Osteoblast (primary cell): ENCODE measurements at regions not wholly inside any gene's neighbourhood (a gene's known extent, or its start where the extent isn't known, plus 50 kb on each side); places are given as distances from the start of the nearest gene placed in this dataset.

ENCODE experiments used
- DNase-seq: peaks from one replicate; pipeline ENCODE4 v3.0.0; 2011; ENCODE audit warnings: low spot score, mixed read lengths; ENCODE audit not compliant: insufficient read length; ENCODE audit errors: missing footprints
- H2AFZ ChIP-seq: 2 replicates; pipeline ENCODE4 v1.6.0; 2011; ENCODE audit warnings: mild to moderate bottlenecking, low read length
- H3K27ac ChIP-seq: 2 replicates; pipeline ENCODE4 v1.5.1; 2011; ENCODE audit warnings: mild to moderate bottlenecking, low read depth, low read length, moderate library complexity
- H3K27me3 ChIP-seq: 2 replicates; pipeline ENCODE4 v1.6.0; 2012; ENCODE audit warnings: mild to moderate bottlenecking, control low read depth, inconsistent platforms, low read length, moderate library complexity; ENCODE audit not compliant: insufficient read depth
- H3K36me3 ChIP-seq: 2 replicates; pipeline ENCODE4 v1.5.1; 2011; ENCODE audit warnings: mild to moderate bottlenecking, low read length, control low read depth, moderate library complexity; ENCODE audit not compliant: insufficient read depth
- H3K4me1 ChIP-seq: 2 replicates; pipeline ENCODE4 v1.5.1; 2011; ENCODE audit warnings: mild to moderate bottlenecking, low read length, control low read depth, moderate library complexity; ENCODE audit not compliant: insufficient read depth
- H3K4me2 ChIP-seq: 2 replicates; pipeline ENCODE4 v1.6.0; 2011; ENCODE audit warnings: mild to moderate bottlenecking, low read length; ENCODE audit not compliant: insufficient read depth
- H3K4me3 ChIP-seq: fragments of 200-600 bp; sonication (generic); 3 replicates; pipeline ENCODE4 v1.5.1; 2012; ENCODE audit warnings: mild to moderate bottlenecking, low read length, inconsistent platforms; ENCODE audit not compliant: insufficient read depth
- H3K79me2 ChIP-seq: 2 replicates; pipeline ENCODE4 v1.6.0; 2012; ENCODE audit warnings: mild to moderate bottlenecking, low read length, control low read depth, inconsistent platforms; ENCODE audit not compliant: insufficient read depth
- H3K9me3 ChIP-seq: 2 replicates; pipeline ENCODE4 v1.5.1; 2011; ENCODE audit warnings: low read depth, low read length, control low read depth
- H4K20me1 ChIP-seq: 2 replicates; pipeline ENCODE4 v1.6.0; 2012; ENCODE audit warnings: mild to moderate bottlenecking, low read length, control low read depth; ENCODE audit not compliant: insufficient read depth
- CTCF ChIP-seq: IDR thresholded peaks from 2 replicates; pipeline ENCODE4 v1.5.1; 2011; ENCODE audit warnings: mild to moderate bottlenecking, low read depth, low read length, moderate library complexity; ENCODE audit errors: extremely low read depth

DNA sequence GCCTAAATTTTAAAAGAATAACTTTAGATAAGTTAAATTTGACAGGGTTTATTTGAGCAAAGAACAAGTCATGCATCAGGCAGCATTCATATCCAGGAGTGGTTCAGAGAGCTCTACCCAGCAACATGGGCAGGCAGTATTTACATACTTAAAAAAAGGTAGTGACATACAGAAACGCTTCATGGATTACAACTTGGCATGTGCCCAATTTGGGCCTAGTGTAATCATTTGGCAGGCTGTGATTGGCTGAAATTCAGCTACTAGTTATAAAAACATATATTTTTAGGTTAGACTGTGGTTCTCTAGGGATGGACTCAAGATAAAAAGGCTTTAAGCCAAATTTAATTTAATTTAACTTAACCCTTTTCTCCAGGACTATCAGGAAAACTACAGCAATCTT is 374.0 kb upstream of the ADAMTS16 start:
- H4K20me1 ChIP-seq = no peaks in the 10 kb centered on the region
- H3K4me2 ChIP-seq = no peak overlapping the region
- H3K9me3 ChIP-seq = no peaks in the 10 kb centered on the region
- DNase-seq = no peak
- no peaks in the 10 kb centered on the region for H3K4me1 ChIP-seq
- H2AFZ ChIP-seq = no peak overlapping the region
- H3K79me2 ChIP-seq = no peaks in the 10 kb centered on the region
- no peaks in the 10 kb centered on the region for H3K36me3 ChIP-seq
- H3K4me3 ChIP-seq = no peak overlapping the region
- TF ChIP-seq CTCF = no peak
- no peaks in the 10 kb centered on the region for H3K27me3 ChIP-seq
- no peak overlapping the region for H3K27ac ChIP-seq

GRCh38 chr5:4772591-4772990 is 367.5 kb upstream of the ADAMTS16 start:
- Histone ChIP-seq H4K20me1 (no peaks in the 10 kb centered on the region), H3K36me3 (no peaks in the 10 kb centered on the region), H3K4me3 (no peak overlapping the region), H3K9me3 (peaks cover 12% of the 10 kb centered on the region), H3K4me2 (no peak overlapping the region), H3K27ac (no peak overlapping the region), H3K79me2 (no peaks in the 10 kb centered on the region), H3K27me3 (no peaks in the 10 kb centered on the region), H3K4me1 (no peaks in the 10 kb centered on the region), H2AFZ (no peak overlapping the region)
- TF ChIP-seq CTCF = no peak
- no peak for DNase-seq

DNA sequence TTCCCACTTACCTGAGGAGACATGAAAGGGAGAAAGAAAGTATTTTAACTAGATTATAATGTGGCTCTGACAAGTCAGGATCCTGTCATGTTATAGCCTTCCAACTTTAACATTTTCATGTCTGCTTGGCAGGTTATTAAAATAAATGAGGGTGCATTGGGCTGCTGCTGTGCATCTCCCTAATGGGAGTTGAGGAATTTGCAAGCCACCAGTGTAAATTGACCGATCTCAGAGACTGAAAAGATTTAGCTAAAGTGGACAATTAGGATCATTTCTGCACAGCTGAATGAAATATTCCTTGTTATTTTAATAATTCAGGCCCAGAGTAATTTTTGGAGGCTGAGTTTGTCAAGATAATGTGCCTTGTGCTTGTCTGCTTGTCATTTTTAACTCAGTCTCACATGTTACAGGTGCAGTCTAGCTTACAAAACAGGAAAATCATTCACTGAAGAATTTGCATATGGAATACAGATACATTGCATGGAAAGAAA is 366.3 kb upstream of the ADAMTS16 start:
- Histone ChIP-seq H4K20me1 (no peaks in the 10 kb centered on the region), H3K4me1 (no peaks in the 10 kb centered on the region), H3K4me2 (no peak overlapping the region), H3K36me3 (no peaks in the 10 kb centered on the region), H3K79me2 (no peaks in the 10 kb centered on the region), H3K9me3 (peaks cover 12% of the 10 kb centered on the region), H3K27me3 (no peaks in the 10 kb centered on the region), H3K27ac (no peak overlapping the region), H3K4me3 (no peak overlapping the region), H2AFZ (no peak overlapping the region)
- DNase-seq = no peak
- no peak for TF ChIP-seq CTCF

- H4K20me1 ChIP-seq = no peaks in the 10 kb centered on the region
- H3K4me2 ChIP-seq = no peak overlapping the region
- no peaks in the 10 kb centered on the region for H3K27me3 ChIP-seq
- no peak overlapping the region for H2AFZ ChIP-seq
- no peak overlapping the region for H3K27ac ChIP-seq
- H3K79me2 ChIP-seq = no peaks in the 10 kb centered on the region
- H3K4me3 ChIP-seq = no peak overlapping the region
- no peak for TF ChIP-seq CTCF
- H3K4me1 ChIP-seq = no peaks in the 10 kb centered on the region
- no peak for DNase-seq
- H3K9me3 ChIP-seq = peaks cover 12% of the 10 kb centered on the region
- H3K36me3 ChIP-seq = no peaks in the 10 kb centered on the region
Measured at GRCh38 chr5:4777435-4777834, 362.7 kb upstream of the ADAMTS16 start.
